GDM1 (cell line): ENCODE measurements at regions not wholly inside any gene's neighbourhood (a gene's known extent, or its start where the extent isn't known, plus 50 kb on each side); places are given as distances from the start of the nearest gene placed in this dataset.

Experiments used
- DNase-seq: peaks from one replicate; lab custom pipeline; 2025; lab: John Stamatoyannopoulos, UW

- no peak for DNase-seq
Measured at GRCh38 chr3:177431525-177432176, 234.4 kb upstream of the TBL1XR1 start.

GRCh38 chr3:177435301-177435700 lies 238.0 kb upstream of the TBL1XR1 start:
- no peak for DNase-seq

GRCh38 chr3:177437513-177438337 lies 240.4 kb upstream of the TBL1XR1 start:
- DNase-seq, result no peak

- DNase-seq, result no peak
Measured at GRCh38 chr3:177438596-177439220, 241.4 kb upstream of the TBL1XR1 start.

GRCh38 chr3:177439694-177440269 lies 242.5 kb upstream of the TBL1XR1 start:
- no peak for DNase-seq

GRCh38 chr3:177440456-177441104 lies 243.3 kb upstream of the TBL1XR1 start:
- DNase-seq, result no peak

- DNase-seq, result no peak
Measured at GRCh38 chr3:177441276-177441812, 244.1 kb upstream of the TBL1XR1 start.

GRCh38 chr3:177441813-177442646 lies 244.7 kb upstream of the TBL1XR1 start:
- no peak for DNase-seq

GRCh38 chr3:177443469-177443868 lies 246.2 kb upstream of the TBL1XR1 start:
- DNase-seq, result no peak

- DNase-seq, result no peak
Measured at GRCh38 chr3:177444696-177445095, 247.4 kb upstream of the TBL1XR1 start.

- DNase-seq, result no peak
Measured at GRCh38 chr3:177445549-177445948, 248.3 kb upstream of the TBL1XR1 start.

GRCh38 chr3:177446165-177446601 lies 248.9 kb upstream of the TBL1XR1 start:
- DNase-seq, result no peak

GRCh38 chr3:177447938-177448337 lies 250.7 kb upstream of the TBL1XR1 start:
- DNase-seq, result no peak

GRCh38 chr3:177448987-177449359 lies 251.7 kb upstream of the TBL1XR1 start:
- no peak for DNase-seq

GRCh38 chr3:177449360-177450006 lies 252.2 kb upstream of the TBL1XR1 start:
- DNase-seq, result no peak

GRCh38 chr3:177451301-177451750 lies 254.0 kb upstream of the TBL1XR1 start:
- no peak for DNase-seq

- no peak for DNase-seq
Measured at GRCh38 chr3:177451864-177452830, 254.9 kb upstream of the TBL1XR1 start.

GRCh38 chr3:177452831-177453450 lies 255.7 kb upstream of the TBL1XR1 start:
- no peak for DNase-seq

GRCh38 chr3:177453451-177453844 lies 256.2 kb upstream of the TBL1XR1 start:
- no peak for DNase-seq
